ENCODE measurements at regions not wholly inside any gene's neighbourhood (a gene's known extent, or its start where the extent isn't known, plus 50 kb on each side); places are given as distances from the start of the nearest gene placed in this dataset.

- no peak overlapping the region for H3K4me3 ChIP-seq (replicated peaks; ENCODE audit: low read depth, low read length)
- no peak for TF ChIP-seq CTCF (IDR thresholded peaks at IDR 0.05; ENCODE audit: low read depth, low read length, missing control alignments)
- DNase-seq (ENCODE audit: extremely low read depth, low read depth), result no peak
Measured at GRCh38 chr14:76686646-76687045, 74.6 kb upstream of the VASH1 start.

GRCh38 chr14:76687611-76688382 lies 73.5 kb upstream of the VASH1 start:
- no peak for DNase-seq (ENCODE audit: extremely low read depth, low read depth)
- TF ChIP-seq CTCF (IDR thresholded peaks at IDR 0.05; ENCODE audit: low read depth, low read length, missing control alignments), result no peak
- no peak overlapping the region for H3K4me3 ChIP-seq (replicated peaks; ENCODE audit: low read depth, low read length)

- TF ChIP-seq CTCF (IDR thresholded peaks at IDR 0.05; ENCODE audit: low read depth, low read length, missing control alignments), result no peak
- no peak for DNase-seq (ENCODE audit: extremely low read depth, low read depth)
Measured at GRCh38 chr14:76688383-76688671, 72.9 kb upstream of the VASH1 start.

GRCh38 chr14:76690502-76691105 lies 70.7 kb upstream of the VASH1 start:
- no peak for DNase-seq (ENCODE audit: extremely low read depth, low read depth)
- no peak overlapping the region for H3K4me3 ChIP-seq (replicated peaks; ENCODE audit: low read depth, low read length)
- TF ChIP-seq CTCF (IDR thresholded peaks at IDR 0.05; ENCODE audit: low read depth, low read length, missing control alignments), result no peak

More at GRCh38 chr14:76688383-76688671, 72.9 kb upstream of the VASH1 start:
- H3K4me3 ChIP-seq (replicated peaks; ENCODE audit: low read depth, low read length), result no peak overlapping the region

- no peak for TF ChIP-seq CTCF (IDR thresholded peaks at IDR 0.05; ENCODE audit: low read depth, low read length, missing control alignments)
- no peak for DNase-seq (ENCODE audit: extremely low read depth, low read depth)
- H3K4me3 ChIP-seq (replicated peaks; ENCODE audit: low read depth, low read length), result no peak overlapping the region
Measured at GRCh38 chr14:76694106-76694505, 67.2 kb upstream of the VASH1 start.

GRCh38 chr14:76695263-76695920 lies 65.9 kb upstream of the VASH1 start:
- DNase-seq (ENCODE audit: extremely low read depth, low read depth), result no peak
- no peak for TF ChIP-seq CTCF (IDR thresholded peaks at IDR 0.05; ENCODE audit: low read depth, low read length, missing control alignments)
- no peak overlapping the region for H3K4me3 ChIP-seq (replicated peaks; ENCODE audit: low read depth, low read length)

Data from HFF-Myc (cell line).